Uterus (tissue), 2 donors: ENCODE measurements at regions not wholly inside any gene's neighbourhood (a gene's known extent, or its start where the extent isn't known, plus 50 kb on each side); places are given as distances from the start of the nearest gene placed in this dataset.

ENCODE experiments used
- POLR2A ChIP-seq, 2 donors: fragments of 450-650 bp; IDR thresholded peaks; one replicate each; pipeline ENCODE4 v1.6.1; 2016; ENCODE audit warnings: antibody characterized with exemption in 2 of 2, mild to moderate bottlenecking in 1 of 2, moderate library complexity in 1 of 2
- TF ChIP-seq, protein P1 (sequence below), 4 experiments: fragments of 200-600 bp in 2 of 4; fragments of 450-650 bp in 2 of 4; sonication (generic) in 2 of 4; IDR thresholded peaks; one replicate each; pipeline ENCODE4 v1.5.1; 2016 to 2019; ENCODE audit warnings: antibody characterized with exemption in 4 of 4, mild to moderate bottlenecking in 2 of 4, moderate library complexity in 1 of 4

DNA sequence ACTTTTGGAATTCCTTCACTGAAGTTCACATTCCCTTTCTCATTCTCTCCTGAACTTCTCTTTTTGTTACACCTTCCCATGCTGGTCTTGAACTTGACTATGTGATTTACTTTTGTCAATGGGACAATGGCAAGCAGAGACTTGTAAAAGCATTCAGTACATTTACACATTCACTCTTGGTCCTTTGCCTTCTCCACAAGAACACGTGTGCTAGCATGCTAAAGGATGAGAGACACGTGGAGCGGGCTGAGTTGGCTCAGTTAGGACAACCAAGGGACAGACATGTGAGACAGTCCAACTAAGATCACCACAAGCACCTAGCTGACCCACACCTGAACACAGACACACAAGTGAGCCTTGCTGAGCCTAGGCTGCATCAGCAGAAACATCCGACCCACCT lies 91.3 kb upstream of the PAK5 start:
- TF ChIP-seq, protein P1, sequence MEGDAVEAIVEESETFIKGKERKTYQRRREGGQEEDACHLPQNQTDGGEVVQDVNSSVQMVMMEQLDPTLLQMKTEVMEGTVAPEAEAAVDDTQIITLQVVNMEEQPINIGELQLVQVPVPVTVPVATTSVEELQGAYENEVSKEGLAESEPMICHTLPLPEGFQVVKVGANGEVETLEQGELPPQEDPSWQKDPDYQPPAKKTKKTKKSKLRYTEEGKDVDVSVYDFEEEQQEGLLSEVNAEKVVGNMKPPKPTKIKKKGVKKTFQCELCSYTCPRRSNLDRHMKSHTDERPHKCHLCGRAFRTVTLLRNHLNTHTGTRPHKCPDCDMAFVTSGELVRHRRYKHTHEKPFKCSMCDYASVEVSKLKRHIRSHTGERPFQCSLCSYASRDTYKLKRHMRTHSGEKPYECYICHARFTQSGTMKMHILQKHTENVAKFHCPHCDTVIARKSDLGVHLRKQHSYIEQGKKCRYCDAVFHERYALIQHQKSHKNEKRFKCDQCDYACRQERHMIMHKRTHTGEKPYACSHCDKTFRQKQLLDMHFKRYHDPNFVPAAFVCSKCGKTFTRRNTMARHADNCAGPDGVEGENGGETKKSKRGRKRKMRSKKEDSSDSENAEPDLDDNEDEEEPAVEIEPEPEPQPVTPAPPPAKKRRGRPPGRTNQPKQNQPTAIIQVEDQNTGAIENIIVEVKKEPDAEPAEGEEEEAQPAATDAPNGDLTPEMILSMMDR (IDR thresholded peaks at IDR 0.05) = no peak
- TF ChIP-seq POLR2A (IDR thresholded peaks at IDR 0.05) = no peak
